NCI-H146 treated with DMSO at 0.1 percent for 48 hours (cell line): ENCODE measurements at regions not wholly inside any gene's neighbourhood (a gene's known extent, or its start where the extent isn't known, plus 50 kb on each side); places are given as distances from the start of the nearest gene placed in this dataset.
"Not testable (repeated sequence)": the region's sequence is repeated elsewhere in the genome, so short reads cannot be mapped to it uniquely, and the experiment has no call there.

Experiments
- DNase-seq: peaks from one replicate; lab custom pipeline; 2025; ENCODE audit not compliant: unreplicated experiment; lab: John Stamatoyannopoulos, UW

GRCh38 chr20:48360342-48360975 is 467.3 kb downstream of the PREX1 start:
- no peak for DNase-seq

- no peak for DNase-seq
These were observed 468.0 kb downstream of the PREX1 start for GRCh38 chr20:48359692-48360341.

- not testable (repeated sequence) for DNase-seq
These were observed 468.8 kb downstream of the PREX1 start for GRCh38 chr20:48359055-48359390.

GRCh38 chr20:48358176-48359054 is 469.4 kb downstream of the PREX1 start:
- no peak for DNase-seq

GRCh38 chr20:48357714-48358113 is 470.1 kb downstream of the PREX1 start:
- no peak for DNase-seq

GRCh38 chr20:48354903-48355302 is 472.9 kb downstream of the PREX1 start:
- no peak for DNase-seq

GRCh38 chr20:48354320-48354876 is 473.4 kb downstream of the PREX1 start:
- no peak for DNase-seq

- DNase-seq, result no peak
These were observed 475.2 kb downstream of the PREX1 start for GRCh38 chr20:48352628-48353027.

- no peak for DNase-seq
These were observed 475.8 kb downstream of the PREX1 start for GRCh38 chr20:48352042-48352441.

GRCh38 chr20:48350313-48350988 is 477.3 kb downstream of the PREX1 start:
- no peak for DNase-seq

GRCh38 chr20:48349656-48350055 is 478.1 kb downstream of the PREX1 start:
- no peak for DNase-seq

- DNase-seq, result no peak
These were observed 479.8 kb downstream of the PREX1 start for GRCh38 chr20:48348022-48348421.

GRCh38 chr20:48342822-48343513 is 484.8 kb downstream of the PREX1 start:
- no peak for DNase-seq

- DNase-seq, result no peak
These were observed 486.9 kb downstream of the PREX1 start for GRCh38 chr20:48340883-48341281.

GRCh38 chr20:48339986-48340882 is 487.6 kb downstream of the PREX1 start:
- DNase-seq, result no peak

GRCh38 chr20:48339190-48339985 is 488.4 kb downstream of the PREX1 start:
- no peak for DNase-seq

GRCh38 chr20:48338717-48339116 is 489.1 kb downstream of the PREX1 start:
- DNase-seq, result no peak

- DNase-seq, result no peak
These were observed 491.2 kb downstream of the PREX1 start for GRCh38 chr20:48336597-48336996.
